ENCODE measurements at regions not wholly inside any gene's neighbourhood (a gene's known extent, or its start where the extent isn't known, plus 50 kb on each side); places are given as distances from the start of the nearest gene placed in this dataset.

DNA sequence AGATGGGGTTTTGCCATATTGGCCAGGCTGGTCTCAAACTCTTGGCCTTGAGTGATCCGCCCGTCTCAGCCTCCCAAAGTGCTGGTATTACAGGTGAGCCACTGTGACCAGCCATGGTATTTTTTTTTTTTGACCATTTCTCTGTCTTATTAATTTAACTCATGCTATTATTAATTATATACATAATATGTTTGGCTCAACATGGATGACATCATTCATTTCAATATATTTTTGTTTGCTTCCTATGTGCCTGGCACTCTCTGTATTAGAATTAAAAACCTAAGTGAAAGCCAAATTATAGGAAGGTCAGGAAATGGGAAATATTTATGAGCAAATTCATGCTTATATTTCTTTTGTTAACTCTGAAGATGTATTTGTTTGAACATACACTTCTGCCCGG is 55.8 kb upstream of the AKIRIN2 start:
- TF ChIP-seq AKAP8 (CRISPR knock-in tag; IDR thresholded peaks at IDR 0.05) (no peak), ZNF253 (CRISPR knock-in tag; IDR thresholded peaks at IDR 0.05; ENCODE audit: borderline replicate concordance) (no peak), MYC (CRISPR knock-in tag; IDR thresholded peaks at IDR 0.05; ENCODE audit: borderline replicate concordance) (no peak), ELF1 (CRISPR knock-in tag; IDR thresholded peaks at IDR 0.05) (no peak), ZBTB7A (CRISPR knock-in tag; IDR thresholded peaks at IDR 0.05) (no peak), POLR2A (IDR thresholded peaks at IDR 0.05; ENCODE audit: insufficient read depth in 1 of 2, low read depth in 2 of 2, low read length in 2 of 2) (no peak), JDP2 (CRISPR knock-in tag; IDR thresholded peaks at IDR 0.05; ENCODE audit: borderline replicate concordance) (no peak), MXI1 (IDR thresholded peaks at IDR 0.05; ENCODE audit: borderline replicate concordance, low read depth, low read length) (no peak), RAD51 (IDR thresholded peaks at IDR 0.05; ENCODE audit: borderline replicate concordance) (no peak), ZNF224 (CRISPR knock-in tag; IDR thresholded peaks at IDR 0.05) (no peak)
- TF ChIP-seq, protein P1, sequence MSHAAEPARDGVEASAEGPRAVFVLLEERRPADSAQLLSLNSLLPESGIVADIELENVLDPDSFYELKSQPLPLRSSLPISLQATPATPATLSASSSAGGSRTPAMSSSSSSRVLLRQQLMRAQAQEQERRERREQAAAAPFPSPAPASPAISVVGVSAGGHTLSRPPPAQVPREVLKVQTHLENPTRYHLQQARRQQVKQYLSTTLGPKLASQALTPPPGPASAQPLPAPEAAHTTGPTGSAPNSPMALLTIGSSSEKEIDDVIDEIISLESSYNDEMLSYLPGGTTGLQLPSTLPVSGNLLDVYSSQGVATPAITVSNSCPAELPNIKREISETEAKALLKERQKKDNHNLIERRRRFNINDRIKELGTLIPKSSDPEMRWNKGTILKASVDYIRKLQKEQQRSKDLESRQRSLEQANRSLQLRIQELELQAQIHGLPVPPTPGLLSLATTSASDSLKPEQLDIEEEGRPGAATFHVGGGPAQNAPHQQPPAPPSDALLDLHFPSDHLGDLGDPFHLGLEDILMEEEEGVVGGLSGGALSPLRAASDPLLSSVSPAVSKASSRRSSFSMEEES (CRISPR knock-in tag; IDR thresholded peaks at IDR 0.05), result no peak
- TF ChIP-seq, protein P2, sequence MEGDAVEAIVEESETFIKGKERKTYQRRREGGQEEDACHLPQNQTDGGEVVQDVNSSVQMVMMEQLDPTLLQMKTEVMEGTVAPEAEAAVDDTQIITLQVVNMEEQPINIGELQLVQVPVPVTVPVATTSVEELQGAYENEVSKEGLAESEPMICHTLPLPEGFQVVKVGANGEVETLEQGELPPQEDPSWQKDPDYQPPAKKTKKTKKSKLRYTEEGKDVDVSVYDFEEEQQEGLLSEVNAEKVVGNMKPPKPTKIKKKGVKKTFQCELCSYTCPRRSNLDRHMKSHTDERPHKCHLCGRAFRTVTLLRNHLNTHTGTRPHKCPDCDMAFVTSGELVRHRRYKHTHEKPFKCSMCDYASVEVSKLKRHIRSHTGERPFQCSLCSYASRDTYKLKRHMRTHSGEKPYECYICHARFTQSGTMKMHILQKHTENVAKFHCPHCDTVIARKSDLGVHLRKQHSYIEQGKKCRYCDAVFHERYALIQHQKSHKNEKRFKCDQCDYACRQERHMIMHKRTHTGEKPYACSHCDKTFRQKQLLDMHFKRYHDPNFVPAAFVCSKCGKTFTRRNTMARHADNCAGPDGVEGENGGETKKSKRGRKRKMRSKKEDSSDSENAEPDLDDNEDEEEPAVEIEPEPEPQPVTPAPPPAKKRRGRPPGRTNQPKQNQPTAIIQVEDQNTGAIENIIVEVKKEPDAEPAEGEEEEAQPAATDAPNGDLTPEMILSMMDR (CRISPR knock-in tag; IDR thresholded peaks at IDR 0.05), result no peak
- TF ChIP-seq, protein P3, sequence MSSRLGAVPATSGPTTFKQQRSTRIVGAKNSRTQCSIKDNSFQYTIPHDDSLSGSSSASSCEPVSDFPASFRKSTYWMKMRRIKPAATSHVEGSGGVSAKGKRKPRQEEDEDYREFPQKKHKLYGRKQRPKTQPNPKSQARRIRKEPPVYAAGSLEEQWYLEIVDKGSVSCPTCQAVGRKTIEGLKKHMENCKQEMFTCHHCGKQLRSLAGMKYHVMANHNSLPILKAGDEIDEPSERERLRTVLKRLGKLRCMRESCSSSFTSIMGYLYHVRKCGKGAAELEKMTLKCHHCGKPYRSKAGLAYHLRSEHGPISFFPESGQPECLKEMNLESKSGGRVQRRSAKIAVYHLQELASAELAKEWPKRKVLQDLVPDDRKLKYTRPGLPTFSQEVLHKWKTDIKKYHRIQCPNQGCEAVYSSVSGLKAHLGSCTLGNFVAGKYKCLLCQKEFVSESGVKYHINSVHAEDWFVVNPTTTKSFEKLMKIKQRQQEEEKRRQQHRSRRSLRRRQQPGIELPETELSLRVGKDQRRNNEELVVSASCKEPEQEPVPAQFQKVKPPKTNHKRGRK (CRISPR knock-in tag; IDR thresholded peaks at IDR 0.05), result no peak
